GM23338 (cell line): ENCODE measurements at regions not wholly inside any gene's neighbourhood (a gene's known extent, or its start where the extent isn't known, plus 50 kb on each side); places are given as distances from the start of the nearest gene placed in this dataset.

ENCODE experiments used
- ATAC-seq: fragments of 200-7000 bp; cut with Tn5 transposase; 3 replicates; pipeline ENCODE4 v1.9.1; 2020
- DNase-seq: peaks from one replicate; pipeline ENCODE4 v3.0.0-alpha.2; 2015; ENCODE audit warnings: low spot score
- H2AFZ ChIP-seq: fragments of 200-600 bp; sonication (generic); 2 replicates; pipeline ENCODE4 v1.8.0; 2016; ENCODE audit warnings: antibody characterized with exemption, mild to moderate bottlenecking, moderate library complexity
- H3F3A ChIP-seq: fragments of 200-600 bp; sonication (generic); replicated peaks from 2 replicates; pipeline ENCODE4 v1.8.0; 2017; ENCODE audit warnings: antibody characterized with exemption, mixed run types, low read depth
- H3K27ac ChIP-seq: fragments of 200-600 bp; sonication (generic); 2 replicates; pipeline ENCODE4 v1.6.1; 2016; ENCODE audit warnings: low read depth
- H3K27me3 ChIP-seq: fragments of 200-600 bp; sonication (generic); 2 replicates; pipeline ENCODE4 v1.8.0; 2016; ENCODE audit warnings: mild to moderate bottlenecking, mixed run types, moderate library complexity; ENCODE audit not compliant: insufficient read depth
- H3K36me3 ChIP-seq: fragments of 200-600 bp; sonication (generic); 2 replicates; pipeline ENCODE4 v1.8.0; 2016; ENCODE audit warnings: mild to moderate bottlenecking; ENCODE audit not compliant: insufficient read depth
- H3K4me1 ChIP-seq: fragments of 200-600 bp; sonication (generic); 2 replicates; pipeline ENCODE4 v1.8.0; 2016; ENCODE audit warnings: mild to moderate bottlenecking, moderate library complexity; ENCODE audit not compliant: insufficient read depth
- H3K4me2 ChIP-seq: fragments of 200-600 bp; sonication (generic); 2 replicates; pipeline ENCODE4 v1.7.1; 2017; ENCODE audit warnings: mixed run types
- H3K4me3 ChIP-seq: fragments of 200-600 bp; sonication (generic); 2 replicates; pipeline ENCODE4 v1.6.1; 2016; ENCODE audit warnings: mixed run types
- H3K79me2 ChIP-seq: fragments of 200-600 bp; sonication (generic); replicated peaks from 2 replicates; pipeline ENCODE4 v1.8.0; 2017; ENCODE audit warnings: mild to moderate bottlenecking; ENCODE audit not compliant: insufficient read depth
- H3K9me2 ChIP-seq: fragments of 200-600 bp; sonication (generic); 2 replicates; pipeline ENCODE4 v1.8.0; 2017; ENCODE audit not compliant: insufficient read depth
- H4K20me1 ChIP-seq: fragments of 200-600 bp; sonication (generic); replicated peaks from 2 replicates; pipeline ENCODE4 v1.8.0; 2017; ENCODE audit warnings: mild to moderate bottlenecking; ENCODE audit not compliant: insufficient read depth
- H3K27ac Mint-ChIP-seq: 2 replicates; pipeline ENCODE4 v1.8.0; 2020; ENCODE audit warnings: inconsistent platforms, mild to moderate bottlenecking, moderate library complexity, mixed read lengths
- H3K27me3 Mint-ChIP-seq: 3 replicates; pipeline ENCODE4 v1.8.0; 2022; ENCODE audit warnings: low read depth, mild to moderate bottlenecking, moderate library complexity, mixed read lengths, inconsistent platforms; ENCODE audit not compliant: insufficient read depth, poor library complexity
- H3K36me3 Mint-ChIP-seq: 3 replicates; pipeline ENCODE4 v1.8.0; 2021; ENCODE audit warnings: low read depth, mild to moderate bottlenecking, inconsistent platforms, moderate library complexity, mixed read lengths
- H3K4me1 Mint-ChIP-seq: 3 replicates; pipeline ENCODE4 v1.8.0; 2020; ENCODE audit warnings: mild to moderate bottlenecking, inconsistent platforms, mixed read lengths
- H3K4me3 Mint-ChIP-seq: 3 replicates; pipeline ENCODE4 v1.8.0; 2021; ENCODE audit warnings: moderate library complexity, mild to moderate bottlenecking, inconsistent platforms, mixed read lengths
- H3K9me3 Mint-ChIP-seq: 3 replicates; pipeline ENCODE4 v1.8.0; 2020; ENCODE audit warnings: moderate library complexity, mild to moderate bottlenecking, inconsistent platforms, mixed read lengths
- CREB1 ChIP-seq: fragments of 250-450 bp; sonication (Bioruptor Pico); IDR thresholded peaks from 2 replicates; pipeline ENCODE4 v1.5.0; 2020; ENCODE audit warnings: low read depth, mild to moderate bottlenecking, moderate library complexity
- EZH2 ChIP-seq: fragments of 200-600 bp; sonication (generic); IDR thresholded peaks from one replicate; pipeline ENCODE4 v1.8.0; 2017; ENCODE audit warnings: antibody characterized with exemption, mild to moderate bottlenecking, low read depth; ENCODE audit not compliant: unreplicated experiment
- EZH2phosphoT487 ChIP-seq: fragments of 200-600 bp; sonication (generic); IDR thresholded peaks from one replicate; pipeline ENCODE4 v1.8.1; 2018; ENCODE audit warnings: antibody characterized with exemption; ENCODE audit not compliant: unreplicated experiment
- JUNB ChIP-seq: IDR thresholded peaks from one replicate; pipeline ENCODE4 v1.6.1; 2016; ENCODE audit warnings: antibody characterized with exemption; ENCODE audit not compliant: unreplicated experiment
- NANOG ChIP-seq: IDR thresholded peaks from 2 replicates; pipeline ENCODE4 v1.6.1; 2016; ENCODE audit warnings: antibody characterized with exemption, borderline replicate concordance
- POLR2AphosphoS5 ChIP-seq: IDR thresholded peaks from 2 replicates; pipeline ENCODE4 v1.6.1; 2016; ENCODE audit warnings: antibody characterized with exemption, low read depth
- STAT1 ChIP-seq: IDR thresholded peaks from one replicate; pipeline ENCODE4 v1.6.1; 2016; ENCODE audit warnings: antibody characterized with exemption; ENCODE audit not compliant: unreplicated experiment
- ZNF114 ChIP-seq: fragments of 250-450 bp; sonication (Bioruptor Pico); IDR thresholded peaks from 2 replicates; pipeline ENCODE4 v1.5.0; 2020; ENCODE audit warnings: mild to moderate bottlenecking, moderate library complexity
- ZNF331 ChIP-seq: fragments of 250-450 bp; sonication (Bioruptor Pico); IDR thresholded peaks from 2 replicates; pipeline ENCODE4 v1.5.0; 2020; ENCODE audit warnings: low read depth, mild to moderate bottlenecking, moderate library complexity
- TF ChIP-seq, protein P1 (sequence below): IDR thresholded peaks from 2 replicates; pipeline ENCODE4 v1.6.1; 2016; ENCODE audit warnings: antibody characterized with exemption
- TF ChIP-seq, protein P2 (sequence below): fragments of 250-450 bp; sonication (Bioruptor Pico); IDR thresholded peaks from 2 replicates; pipeline ENCODE4 v1.5.0; 2020; ENCODE audit warnings: mild to moderate bottlenecking, moderate library complexity
- TF ChIP-seq, protein P3 (sequence below), 2 experiments: fragments of 200-600 bp in 1 of 2; sonication (generic) in 1 of 2; conservative IDR thresholded peaks; 2 replicates each; pipeline versions ENCODE4 v1.5.1 to v1.6.1; 2016 to 2017; ENCODE audit warnings: antibody characterized with exemption in 2 of 2, low read depth in 2 of 2, mild to moderate bottlenecking in 2 of 2, moderate library complexity in 1 of 2
- TF ChIP-seq, protein P4 (sequence below): IDR thresholded peaks from one replicate; pipeline ENCODE4 v1.6.1; 2018; ENCODE audit warnings: antibody characterized with exemption; ENCODE audit not compliant: unreplicated experiment

DNA sequence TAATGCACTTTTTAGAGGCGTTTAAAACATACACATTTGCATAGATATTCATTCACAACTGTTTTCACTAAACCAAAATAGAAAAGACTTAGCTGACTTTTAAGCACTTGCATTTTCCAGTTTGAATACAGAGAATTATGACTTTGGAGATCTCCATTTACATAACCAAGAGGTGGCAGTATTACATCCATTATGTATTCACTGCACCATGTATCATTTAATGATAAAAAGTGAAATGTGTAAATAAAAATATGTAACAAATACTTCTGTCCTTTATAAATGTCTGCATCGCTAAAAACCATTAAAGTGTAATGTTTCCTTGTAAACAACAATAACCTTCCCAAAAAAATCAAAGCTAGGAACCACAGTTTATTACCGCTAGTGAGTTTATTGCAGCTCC lies 413.2 kb downstream of the FGF13 start:
- Histone ChIP-seq H3K9me2 (peaks cover 4% of the 10 kb centered on the region; the same call in 1 of the 2 replicates), H3K27ac (no peak overlapping the region), H2AFZ (no peak overlapping the region), H4K20me1 (no peaks in the 10 kb centered on the region), H3K27me3 (no peaks in the 10 kb centered on the region), H3F3A (no peaks in the 10 kb centered on the region), H3K4me1 (no peaks in the 10 kb centered on the region), H3K79me2 (no peaks in the 10 kb centered on the region), H3K4me3 (no peak overlapping the region), H3K36me3 (no peaks in the 10 kb centered on the region), H3K4me2 (no peak overlapping the region)
- TF ChIP-seq POLR2AphosphoS5 (no peak), ZNF114 (CRISPR knock-in tag) (no peak), EZH2phosphoT487 (no peak), JUNB (no peak), ZNF331 (CRISPR knock-in tag) (no peak), EZH2 (no peak), NANOG (no peak), CREB1 (CRISPR knock-in tag) (no peak), STAT1 (no peak)
- TF ChIP-seq, protein P1, sequence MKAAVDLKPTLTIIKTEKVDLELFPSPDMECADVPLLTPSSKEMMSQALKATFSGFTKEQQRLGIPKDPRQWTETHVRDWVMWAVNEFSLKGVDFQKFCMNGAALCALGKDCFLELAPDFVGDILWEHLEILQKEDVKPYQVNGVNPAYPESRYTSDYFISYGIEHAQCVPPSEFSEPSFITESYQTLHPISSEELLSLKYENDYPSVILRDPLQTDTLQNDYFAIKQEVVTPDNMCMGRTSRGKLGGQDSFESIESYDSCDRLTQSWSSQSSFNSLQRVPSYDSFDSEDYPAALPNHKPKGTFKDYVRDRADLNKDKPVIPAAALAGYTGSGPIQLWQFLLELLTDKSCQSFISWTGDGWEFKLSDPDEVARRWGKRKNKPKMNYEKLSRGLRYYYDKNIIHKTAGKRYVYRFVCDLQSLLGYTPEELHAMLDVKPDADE = no peak
- TF ChIP-seq, protein P2, sequence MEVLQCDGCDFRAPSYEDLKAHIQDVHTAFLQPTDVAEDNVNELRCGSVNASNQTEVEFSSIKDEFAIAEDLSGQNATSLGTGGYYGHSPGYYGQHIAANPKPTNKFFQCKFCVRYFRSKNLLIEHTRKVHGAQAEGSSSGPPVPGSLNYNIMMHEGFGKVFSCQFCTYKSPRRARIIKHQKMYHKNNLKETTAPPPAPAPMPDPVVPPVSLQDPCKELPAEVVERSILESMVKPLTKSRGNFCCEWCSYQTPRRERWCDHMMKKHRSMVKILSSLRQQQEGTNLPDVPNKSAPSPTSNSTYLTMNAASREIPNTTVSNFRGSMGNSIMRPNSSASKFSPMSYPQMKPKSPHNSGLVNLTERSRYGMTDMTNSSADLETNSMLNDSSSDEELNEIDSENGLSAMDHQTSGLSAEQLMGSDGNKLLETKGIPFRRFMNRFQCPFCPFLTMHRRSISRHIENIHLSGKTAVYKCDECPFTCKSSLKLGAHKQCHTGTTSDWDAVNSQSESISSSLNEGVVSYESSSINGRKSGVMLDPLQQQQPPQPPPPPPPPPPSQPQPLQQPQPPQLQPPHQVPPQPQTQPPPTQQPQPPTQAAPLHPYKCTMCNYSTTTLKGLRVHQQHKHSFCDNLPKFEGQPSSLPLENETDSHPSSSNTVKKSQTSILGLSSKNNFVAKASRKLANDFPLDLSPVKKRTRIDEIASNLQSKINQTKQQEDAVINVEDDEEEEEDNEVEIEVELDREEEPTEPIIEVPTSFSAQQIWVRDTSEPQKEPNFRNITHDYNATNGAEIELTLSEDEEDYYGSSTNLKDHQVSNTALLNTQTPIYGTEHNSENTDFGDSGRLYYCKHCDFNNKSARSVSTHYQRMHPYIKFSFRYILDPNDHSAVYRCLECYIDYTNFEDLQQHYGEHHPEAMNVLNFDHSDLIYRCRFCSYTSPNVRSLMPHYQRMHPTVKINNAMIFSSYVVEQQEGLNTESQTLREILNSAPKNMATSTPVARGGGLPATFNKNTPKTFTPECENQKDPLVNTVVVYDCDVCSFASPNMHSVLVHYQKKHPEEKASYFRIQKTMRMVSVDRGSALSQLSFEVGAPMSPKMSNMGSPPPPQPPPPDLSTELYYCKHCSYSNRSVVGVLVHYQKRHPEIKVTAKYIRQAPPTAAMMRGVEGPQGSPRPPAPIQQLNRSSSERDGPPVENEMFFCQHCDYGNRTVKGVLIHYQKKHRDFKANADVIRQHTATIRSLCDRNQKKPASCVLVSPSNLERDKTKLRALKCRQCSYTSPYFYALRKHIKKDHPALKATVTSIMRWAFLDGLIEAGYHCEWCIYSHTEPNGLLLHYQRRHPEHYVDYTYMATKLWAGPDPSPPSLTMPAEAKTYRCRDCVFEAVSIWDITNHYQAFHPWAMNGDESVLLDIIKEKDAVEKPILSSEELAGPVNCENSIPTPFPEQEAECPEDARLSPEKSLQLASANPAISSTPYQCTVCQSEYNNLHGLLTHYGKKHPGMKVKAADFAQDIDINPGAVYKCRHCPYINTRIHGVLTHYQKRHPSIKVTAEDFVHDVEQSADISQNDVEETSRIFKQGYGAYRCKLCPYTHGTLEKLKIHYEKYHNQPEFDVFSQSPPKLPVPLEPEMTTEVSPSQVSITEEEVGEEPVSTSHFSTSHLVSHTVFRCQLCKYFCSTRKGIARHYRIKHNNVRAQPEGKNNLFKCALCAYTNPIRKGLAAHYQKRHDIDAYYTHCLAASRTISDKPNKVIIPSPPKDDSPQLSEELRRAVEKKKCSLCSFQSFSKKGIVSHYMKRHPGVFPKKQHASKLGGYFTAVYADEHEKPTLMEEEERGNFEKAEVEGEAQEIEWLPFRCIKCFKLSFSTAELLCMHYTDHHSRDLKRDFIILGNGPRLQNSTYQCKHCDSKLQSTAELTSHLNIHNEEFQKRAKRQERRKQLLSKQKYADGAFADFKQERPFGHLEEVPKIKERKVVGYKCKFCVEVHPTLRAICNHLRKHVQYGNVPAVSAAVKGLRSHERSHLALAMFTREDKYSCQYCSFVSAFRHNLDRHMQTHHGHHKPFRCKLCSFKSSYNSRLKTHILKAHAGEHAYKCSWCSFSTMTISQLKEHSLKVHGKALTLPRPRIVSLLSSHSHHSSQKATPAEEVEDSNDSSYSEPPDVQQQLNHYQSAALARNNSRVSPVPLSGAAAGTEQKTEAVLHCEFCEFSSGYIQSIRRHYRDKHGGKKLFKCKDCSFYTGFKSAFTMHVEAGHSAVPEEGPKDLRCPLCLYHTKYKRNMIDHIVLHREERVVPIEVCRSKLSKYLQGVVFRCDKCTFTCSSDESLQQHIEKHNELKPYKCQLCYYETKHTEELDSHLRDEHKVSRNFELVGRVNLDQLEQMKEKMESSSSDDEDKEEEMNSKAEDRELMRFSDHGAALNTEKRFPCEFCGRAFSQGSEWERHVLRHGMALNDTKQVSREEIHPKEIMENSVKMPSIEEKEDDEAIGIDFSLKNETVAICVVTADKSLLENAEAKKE (CRISPR knock-in tag) = no peak
- TF ChIP-seq, protein P3, sequence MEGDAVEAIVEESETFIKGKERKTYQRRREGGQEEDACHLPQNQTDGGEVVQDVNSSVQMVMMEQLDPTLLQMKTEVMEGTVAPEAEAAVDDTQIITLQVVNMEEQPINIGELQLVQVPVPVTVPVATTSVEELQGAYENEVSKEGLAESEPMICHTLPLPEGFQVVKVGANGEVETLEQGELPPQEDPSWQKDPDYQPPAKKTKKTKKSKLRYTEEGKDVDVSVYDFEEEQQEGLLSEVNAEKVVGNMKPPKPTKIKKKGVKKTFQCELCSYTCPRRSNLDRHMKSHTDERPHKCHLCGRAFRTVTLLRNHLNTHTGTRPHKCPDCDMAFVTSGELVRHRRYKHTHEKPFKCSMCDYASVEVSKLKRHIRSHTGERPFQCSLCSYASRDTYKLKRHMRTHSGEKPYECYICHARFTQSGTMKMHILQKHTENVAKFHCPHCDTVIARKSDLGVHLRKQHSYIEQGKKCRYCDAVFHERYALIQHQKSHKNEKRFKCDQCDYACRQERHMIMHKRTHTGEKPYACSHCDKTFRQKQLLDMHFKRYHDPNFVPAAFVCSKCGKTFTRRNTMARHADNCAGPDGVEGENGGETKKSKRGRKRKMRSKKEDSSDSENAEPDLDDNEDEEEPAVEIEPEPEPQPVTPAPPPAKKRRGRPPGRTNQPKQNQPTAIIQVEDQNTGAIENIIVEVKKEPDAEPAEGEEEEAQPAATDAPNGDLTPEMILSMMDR (conservative IDR thresholded peaks at IDR 0.05; ENCODE audit: low read depth in 2 of 2) = no peak; a peak in 1 of 4 replicates
- TF ChIP-seq, protein P4, sequence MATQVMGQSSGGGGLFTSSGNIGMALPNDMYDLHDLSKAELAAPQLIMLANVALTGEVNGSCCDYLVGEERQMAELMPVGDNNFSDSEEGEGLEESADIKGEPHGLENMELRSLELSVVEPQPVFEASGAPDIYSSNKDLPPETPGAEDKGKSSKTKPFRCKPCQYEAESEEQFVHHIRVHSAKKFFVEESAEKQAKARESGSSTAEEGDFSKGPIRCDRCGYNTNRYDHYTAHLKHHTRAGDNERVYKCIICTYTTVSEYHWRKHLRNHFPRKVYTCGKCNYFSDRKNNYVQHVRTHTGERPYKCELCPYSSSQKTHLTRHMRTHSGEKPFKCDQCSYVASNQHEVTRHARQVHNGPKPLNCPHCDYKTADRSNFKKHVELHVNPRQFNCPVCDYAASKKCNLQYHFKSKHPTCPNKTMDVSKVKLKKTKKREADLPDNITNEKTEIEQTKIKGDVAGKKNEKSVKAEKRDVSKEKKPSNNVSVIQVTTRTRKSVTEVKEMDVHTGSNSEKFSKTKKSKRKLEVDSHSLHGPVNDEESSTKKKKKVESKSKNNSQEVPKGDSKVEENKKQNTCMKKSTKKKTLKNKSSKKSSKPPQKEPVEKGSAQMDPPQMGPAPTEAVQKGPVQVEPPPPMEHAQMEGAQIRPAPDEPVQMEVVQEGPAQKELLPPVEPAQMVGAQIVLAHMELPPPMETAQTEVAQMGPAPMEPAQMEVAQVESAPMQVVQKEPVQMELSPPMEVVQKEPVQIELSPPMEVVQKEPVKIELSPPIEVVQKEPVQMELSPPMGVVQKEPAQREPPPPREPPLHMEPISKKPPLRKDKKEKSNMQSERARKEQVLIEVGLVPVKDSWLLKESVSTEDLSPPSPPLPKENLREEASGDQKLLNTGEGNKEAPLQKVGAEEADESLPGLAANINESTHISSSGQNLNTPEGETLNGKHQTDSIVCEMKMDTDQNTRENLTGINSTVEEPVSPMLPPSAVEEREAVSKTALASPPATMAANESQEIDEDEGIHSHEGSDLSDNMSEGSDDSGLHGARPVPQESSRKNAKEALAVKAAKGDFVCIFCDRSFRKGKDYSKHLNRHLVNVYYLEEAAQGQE = no peak
- DNase-seq = no peak
- no peak for ATAC-seq
- H3K4me3 Mint-ChIP-seq = no peak overlapping the region
- H3K27me3 Mint-ChIP-seq = peaks cover 3% of the 10 kb centered on the region
- no peak overlapping the region for H3K27ac Mint-ChIP-seq
- no peaks in the 10 kb centered on the region for H3K36me3 Mint-ChIP-seq
- no peaks in the 10 kb centered on the region for H3K4me1 Mint-ChIP-seq
- H3K9me3 Mint-ChIP-seq = no peaks in the 10 kb centered on the region
